ENCODE measurements at regions not wholly inside any gene's neighbourhood (a gene's known extent, or its start where the extent isn't known, plus 50 kb on each side); places are given as distances from the start of the nearest gene placed in this dataset.

GRCh38 chr1:198906739-198907422, 268.0 kb downstream of the PTPRC start:
- no peak for DNase-seq

GRCh38 chr1:198907423-198907746, 268.5 kb downstream of the PTPRC start:
- DNase-seq, result no peak

GRCh38 chr1:198908995-198909394, 270.2 kb downstream of the PTPRC start:
- DNase-seq, result no peak

- DNase-seq, result no peak
Observed at GRCh38 chr1:198909973-198910372, 271.1 kb downstream of the PTPRC start.

- DNase-seq, result no peak
Observed at GRCh38 chr1:198910816-198911215, 272.0 kb downstream of the PTPRC start.

- DNase-seq, result no peak
Observed at GRCh38 chr1:198912046-198912445, 273.2 kb downstream of the PTPRC start.

GRCh38 chr1:198913667-198914066, 274.8 kb downstream of the PTPRC start:
- no peak for DNase-seq

- DNase-seq, result no peak
Observed at GRCh38 chr1:198915327-198916231, 276.7 kb downstream of the PTPRC start.

GRCh38 chr1:198917226-198917625, 278.4 kb downstream of the PTPRC start:
- no peak for DNase-seq

- DNase-seq, result no peak
Observed at GRCh38 chr1:198918920-198919319, 280.1 kb downstream of the PTPRC start.

GRCh38 chr1:198919667-198920398, 281.0 kb downstream of the PTPRC start:
- DNase-seq, result no peak

GRCh38 chr1:198922638-198923430, 284.0 kb downstream of the PTPRC start:
- no peak for DNase-seq

GRCh38 chr1:198923993-198924392, 285.2 kb downstream of the PTPRC start:
- DNase-seq, result no peak

- DNase-seq, result no peak
Observed at GRCh38 chr1:198925567-198925966, 286.7 kb downstream of the PTPRC start.

GRCh38 chr1:198927129-198927528, 288.3 kb downstream of the PTPRC start:
- no peak for DNase-seq

- no peak for DNase-seq
Observed at GRCh38 chr1:198929111-198929604, 290.3 kb downstream of the PTPRC start.

GRCh38 chr1:198929961-198930599, 291.2 kb downstream of the PTPRC start:
- DNase-seq, result no peak

GRCh38 chr1:198932351-198932991, 293.6 kb downstream of the PTPRC start:
- DNase-seq, result no peak

- DNase-seq, result no peak
Observed at GRCh38 chr1:198933515-198934222, 294.8 kb downstream of the PTPRC start.

GRCh38 chr1:198934426-198934825, 295.6 kb downstream of the PTPRC start:
- no peak for DNase-seq

GRCh38 chr1:198934901-198935305, 296.1 kb downstream of the PTPRC start:
- DNase-seq, result no peak
